ENCODE measurements at regions not wholly inside any gene's neighbourhood (a gene's known extent, or its start where the extent isn't known, plus 50 kb on each side); places are given as distances from the start of the nearest gene placed in this dataset.

GRCh38 chr1:72848997-72849396 lies 566.7 kb upstream of the NEGR1 start:
- Histone ChIP-seq H3K9me3 (ENCODE audit: control extremely low read depth in 1 of 3, control insufficient read depth in 2 of 3, insufficient read depth in 1 of 3, low read length in 2 of 3) (no peaks in the 10 kb centered on the region), H2AFZ (ENCODE audit: insufficient read depth, low read depth, low read length, poor library complexity, severe bottlenecking) (no peak overlapping the region), H4K20me1 (ENCODE audit: control insufficient read depth, insufficient read depth, low read length, poor library complexity, severe bottlenecking) (no peaks in the 10 kb centered on the region), H3K79me2 (ENCODE audit: control insufficient read depth, insufficient read depth, low read length) (no peaks in the 10 kb centered on the region), H3K27ac (ENCODE audit: low read length in 2 of 2) (no peak overlapping the region), H3K27me3 (replicated peaks in 1 of 4; ENCODE audit: control extremely low read depth in 1 of 4, control insufficient read depth in 3 of 4, insufficient read depth in 4 of 4, low read length in 3 of 4) (no peaks in the 10 kb centered on the region), H3K4me3 (ENCODE audit: control extremely low read depth in 1 of 5, extremely low read depth in 1 of 5, insufficient read depth in 1 of 5, low read depth in 2 of 5, low read length in 4 of 5) (no peak overlapping the region), H3K9ac (ENCODE audit: low read length) (no peak overlapping the region), H3K4me2 (replicated peaks; ENCODE audit: low read depth, low read length, poor library complexity, severe bottlenecking) (no peak overlapping the region), H3K36me3 (replicated peaks in 1 of 2; ENCODE audit: control extremely low read depth in 1 of 2, control insufficient read depth in 1 of 2, extremely low read depth in 1 of 2, insufficient read depth in 2 of 2, low read length in 1 of 2) (no peaks in the 10 kb centered on the region), H3K4me1 (ENCODE audit: control insufficient read depth in 2 of 2, insufficient read depth in 2 of 2, low read length in 2 of 2) (no peaks in the 10 kb centered on the region)
- no peak for DNase-seq
- TF ChIP-seq, protein P1, sequence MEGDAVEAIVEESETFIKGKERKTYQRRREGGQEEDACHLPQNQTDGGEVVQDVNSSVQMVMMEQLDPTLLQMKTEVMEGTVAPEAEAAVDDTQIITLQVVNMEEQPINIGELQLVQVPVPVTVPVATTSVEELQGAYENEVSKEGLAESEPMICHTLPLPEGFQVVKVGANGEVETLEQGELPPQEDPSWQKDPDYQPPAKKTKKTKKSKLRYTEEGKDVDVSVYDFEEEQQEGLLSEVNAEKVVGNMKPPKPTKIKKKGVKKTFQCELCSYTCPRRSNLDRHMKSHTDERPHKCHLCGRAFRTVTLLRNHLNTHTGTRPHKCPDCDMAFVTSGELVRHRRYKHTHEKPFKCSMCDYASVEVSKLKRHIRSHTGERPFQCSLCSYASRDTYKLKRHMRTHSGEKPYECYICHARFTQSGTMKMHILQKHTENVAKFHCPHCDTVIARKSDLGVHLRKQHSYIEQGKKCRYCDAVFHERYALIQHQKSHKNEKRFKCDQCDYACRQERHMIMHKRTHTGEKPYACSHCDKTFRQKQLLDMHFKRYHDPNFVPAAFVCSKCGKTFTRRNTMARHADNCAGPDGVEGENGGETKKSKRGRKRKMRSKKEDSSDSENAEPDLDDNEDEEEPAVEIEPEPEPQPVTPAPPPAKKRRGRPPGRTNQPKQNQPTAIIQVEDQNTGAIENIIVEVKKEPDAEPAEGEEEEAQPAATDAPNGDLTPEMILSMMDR (IDR thresholded peaks at IDR 0.05), result no peak
- no peak for TF ChIP-seq EZH2 (IDR thresholded peaks at IDR 0.05; ENCODE audit: borderline replicate concordance, insufficient read depth, low read depth, low read length, poor library complexity, severe bottlenecking)
- intact Hi-C loops (cut with micrococcal nuclease), result no loop called here
- H3K27me3 Mint-ChIP-seq, result no peaks in the 10 kb centered on the region
- H3K4me1 Mint-ChIP-seq, result no peaks in the 10 kb centered on the region
- H3K9me3 Mint-ChIP-seq (ENCODE audit: insufficient read depth), result peaks cover 5% of the 10 kb centered on the region
- no CpG with 5 or more reads among the region's 3 CpGs for WGBS (ENCODE audit: insufficient coverage)
- no peak for ATAC-seq (ENCODE audit: low read depth)
- H3K4me3 Mint-ChIP-seq, result no peak overlapping the region
- H3K27ac Mint-ChIP-seq, result no peak overlapping the region
- ChIA-PET POLR2A (no interaction called here), CTCF (no interaction called here)

GRCh38 chr1:72847651-72848050 lies 565.3 kb upstream of the NEGR1 start:
- H3K9me3 ChIP-seq (ENCODE audit: control extremely low read depth in 1 of 3, control insufficient read depth in 2 of 3, insufficient read depth in 1 of 3, low read length in 2 of 3), result no peaks in the 10 kb centered on the region
- intact Hi-C loops (cut with micrococcal nuclease), result no loop called here
- ChIA-PET CTCF (no interaction called here), POLR2A (no interaction called here)
- peaks cover 5% of the 10 kb centered on the region for H3K9me3 Mint-ChIP-seq (ENCODE audit: insufficient read depth)
- H3K27ac Mint-ChIP-seq, result no peak overlapping the region
- no peaks in the 10 kb centered on the region for H3K79me2 ChIP-seq (ENCODE audit: control insufficient read depth, insufficient read depth, low read length)
- TF ChIP-seq EZH2 (IDR thresholded peaks at IDR 0.05; ENCODE audit: borderline replicate concordance, insufficient read depth, low read depth, low read length, poor library complexity, severe bottlenecking), result no peak
- TF ChIP-seq, protein P1 (IDR thresholded peaks at IDR 0.05), result no peak
- H3K36me3 ChIP-seq (replicated peaks in 1 of 2; ENCODE audit: control extremely low read depth in 1 of 2, control insufficient read depth in 1 of 2, extremely low read depth in 1 of 2, insufficient read depth in 2 of 2, low read length in 1 of 2), result no peaks in the 10 kb centered on the region
- no peak overlapping the region for H3K4me2 ChIP-seq (replicated peaks; ENCODE audit: low read depth, low read length, poor library complexity, severe bottlenecking)
- no peak overlapping the region for H3K4me3 ChIP-seq (ENCODE audit: control extremely low read depth in 1 of 5, extremely low read depth in 1 of 5, insufficient read depth in 1 of 5, low read depth in 2 of 5, low read length in 4 of 5)
- no peaks in the 10 kb centered on the region for H3K4me1 Mint-ChIP-seq
- WGBS (ENCODE audit: insufficient coverage), result 100% methylated on average over 2 of the region's 3 CpGs
- H3K27me3 ChIP-seq (replicated peaks in 1 of 4; ENCODE audit: control extremely low read depth in 1 of 4, control insufficient read depth in 3 of 4, insufficient read depth in 4 of 4, low read length in 3 of 4), result no peaks in the 10 kb centered on the region
- no peaks in the 10 kb centered on the region for H3K27me3 Mint-ChIP-seq
- H3K9ac ChIP-seq (ENCODE audit: low read length), result no peak overlapping the region
- H2AFZ ChIP-seq (ENCODE audit: insufficient read depth, low read depth, low read length, poor library complexity, severe bottlenecking), result no peak overlapping the region
- no peak for DNase-seq
- H4K20me1 ChIP-seq (ENCODE audit: control insufficient read depth, insufficient read depth, low read length, poor library complexity, severe bottlenecking), result no peaks in the 10 kb centered on the region
- H3K4me3 Mint-ChIP-seq, result no peak overlapping the region
- no peak overlapping the region for H3K27ac ChIP-seq (ENCODE audit: low read length in 2 of 2)
- ATAC-seq (ENCODE audit: low read depth), result no peak
- no peaks in the 10 kb centered on the region for H3K4me1 ChIP-seq (ENCODE audit: control insufficient read depth in 2 of 2, insufficient read depth in 2 of 2, low read length in 2 of 2)

All from B cell (primary cell).